ENCODE measurements at regions not wholly inside any gene's neighbourhood (a gene's known extent, or its start where the extent isn't known, plus 50 kb on each side); places are given as distances from the start of the nearest gene placed in this dataset.

DNA sequence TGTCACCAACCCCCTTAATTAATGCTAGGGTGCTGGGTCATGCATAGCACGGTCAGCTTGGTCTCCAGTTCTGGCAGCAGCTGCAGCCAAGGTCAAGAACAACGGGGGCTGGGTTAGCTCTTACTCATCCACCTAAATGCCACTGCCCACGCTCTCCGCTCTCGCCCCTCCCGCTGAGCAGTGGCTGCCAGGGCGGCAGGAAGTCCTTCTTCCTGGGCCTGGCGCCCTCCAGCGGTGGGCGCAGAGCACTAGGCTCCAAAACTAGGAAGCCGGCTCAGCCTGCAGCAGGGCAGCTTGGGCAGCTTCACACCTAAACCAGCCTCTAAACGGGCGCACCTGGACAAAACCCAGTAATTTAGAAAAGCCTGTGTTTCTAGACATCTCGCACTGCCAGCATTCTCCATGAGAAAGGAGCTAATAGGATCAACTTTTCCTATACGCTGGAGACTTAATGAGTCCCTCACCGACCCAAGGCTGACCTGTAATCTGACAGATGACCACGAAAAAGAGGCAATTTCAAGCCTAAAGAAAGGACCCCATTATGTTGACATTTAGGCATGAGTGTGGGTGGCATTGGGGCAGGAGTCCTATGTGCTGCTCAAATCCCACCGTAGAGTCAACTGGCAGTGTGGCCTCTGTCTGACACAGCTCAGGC, 78.4 kb upstream of the LRRN2 start (continued):
- TF ChIP-seq YY1 (IDR thresholded peaks at IDR 0.05; ENCODE audit: extremely low read depth, insufficient replicate concordance, low read depth, low read length) = peak; percentile 65
- TF ChIP-seq SIN3A (IDR thresholded peaks at IDR 0.05; ENCODE audit: low read depth) = no peak
- TF ChIP-seq FOSL1 (IDR thresholded peaks at IDR 0.05; ENCODE audit: low read depth) = peak; percentile 7; the same call in 1 of the 2 replicates
- TF ChIP-seq SRF (IDR thresholded peaks at IDR 0.05; ENCODE audit: low read depth) = no peak; the same call in 1 of the 2 replicates
- peak; percentile 85 for TF ChIP-seq EGR1 (IDR thresholded peaks at IDR 0.05; ENCODE audit: low read depth)
- TF ChIP-seq ELF1 (IDR thresholded peaks at IDR 0.05; ENCODE audit: borderline replicate concordance, low read depth) = peak; percentile 42
- TF ChIP-seq ZNF274 (IDR thresholded peaks at IDR 0.05; ENCODE audit: low read depth, low read length) = no peak
- TF ChIP-seq, protein P1, sequence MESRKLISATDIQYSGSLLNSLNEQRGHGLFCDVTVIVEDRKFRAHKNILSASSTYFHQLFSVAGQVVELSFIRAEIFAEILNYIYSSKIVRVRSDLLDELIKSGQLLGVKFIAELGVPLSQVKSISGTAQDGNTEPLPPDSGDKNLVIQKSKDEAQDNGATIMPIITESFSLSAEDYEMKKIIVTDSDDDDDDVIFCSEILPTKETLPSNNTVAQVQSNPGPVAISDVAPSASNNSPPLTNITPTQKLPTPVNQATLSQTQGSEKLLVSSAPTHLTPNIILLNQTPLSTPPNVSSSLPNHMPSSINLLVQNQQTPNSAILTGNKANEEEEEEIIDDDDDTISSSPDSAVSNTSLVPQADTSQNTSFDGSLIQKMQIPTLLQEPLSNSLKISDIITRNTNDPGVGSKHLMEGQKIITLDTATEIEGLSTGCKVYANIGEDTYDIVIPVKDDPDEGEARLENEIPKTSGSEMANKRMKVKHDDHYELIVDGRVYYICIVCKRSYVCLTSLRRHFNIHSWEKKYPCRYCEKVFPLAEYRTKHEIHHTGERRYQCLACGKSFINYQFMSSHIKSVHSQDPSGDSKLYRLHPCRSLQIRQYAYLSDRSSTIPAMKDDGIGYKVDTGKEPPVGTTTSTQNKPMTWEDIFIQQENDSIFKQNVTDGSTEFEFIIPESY (IDR thresholded peaks at IDR 0.05; ENCODE audit: extremely low read depth, insufficient replicate concordance, low read length) = no peak
- peak; percentile 88 for TF ChIP-seq RAD21 (IDR thresholded peaks at IDR 0.05; ENCODE audit: low read depth)
- TF ChIP-seq, protein P2, sequence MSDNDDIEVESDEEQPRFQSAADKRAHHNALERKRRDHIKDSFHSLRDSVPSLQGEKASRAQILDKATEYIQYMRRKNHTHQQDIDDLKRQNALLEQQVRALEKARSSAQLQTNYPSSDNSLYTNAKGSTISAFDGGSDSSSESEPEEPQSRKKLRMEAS (IDR thresholded peaks at IDR 0.05) = peak; percentile 26; the same call in 1 of the 2 replicates

DNA sequence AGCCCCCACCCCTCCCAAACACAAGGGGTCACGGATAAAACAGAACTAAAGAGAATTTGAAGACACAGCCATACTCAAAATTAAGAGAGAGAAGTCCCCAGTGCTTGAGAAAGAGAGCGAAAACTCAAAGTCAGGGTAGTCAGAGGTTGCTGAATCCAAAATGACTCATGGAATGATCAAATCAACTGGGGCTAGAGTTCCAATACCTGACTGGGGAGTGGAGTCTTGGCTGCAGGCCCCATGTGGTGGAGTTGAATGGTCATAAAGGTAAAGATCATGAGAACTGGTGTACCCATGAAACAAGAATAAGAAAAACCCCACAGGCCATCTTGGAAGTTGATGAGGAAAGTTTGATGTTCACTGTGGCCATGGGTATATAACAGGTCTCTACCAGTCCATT, 84.5 kb upstream of the LRRN2 start:
- H3K79me2 ChIP-seq (ENCODE audit: insufficient read depth, low read length) = no peaks in the 10 kb centered on the region
- H3K4me3 ChIP-seq (replicated peaks in 1 of 2; ENCODE audit: low read depth in 1 of 2, low read length in 2 of 2) = no peak overlapping the region
- ChIA-PET CTCF (no interaction called here), RAD21 (ENCODE audit: low non-redundant PET in 1 of 2, low total read pairs in 2 of 2, uncharacterized antibody in 2 of 2, unreplicated experiment in 2 of 2) (no interaction called here), POLR2A (no interaction called here)
- H3K27me3 ChIP-seq (ENCODE audit: insufficient read depth, low read length) = peaks cover 27% of the 10 kb centered on the region
- H3K9me2 ChIP-seq (ENCODE audit: insufficient read depth) = no peaks in the 10 kb centered on the region
- DNase-seq (ENCODE audit: low read depth, low spot score) (no peak), ATAC-seq (no peak)
- no peak overlapping the region for H3K27ac ChIP-seq (ENCODE audit: low read depth, low read length)
- H3K4me1 ChIP-seq (ENCODE audit: control insufficient read depth in 1 of 2, insufficient read depth in 2 of 2, low read length in 2 of 2) = no peaks in the 10 kb centered on the region
- no peak overlapping the region for H3K9ac ChIP-seq (ENCODE audit: low read length)
- BruUV-seq (replicated peaks) = no TSS peak
- TF ChIP-seq SIN3A (IDR thresholded peaks at IDR 0.05; ENCODE audit: low read depth) (no peak), POLR2AphosphoS5 (IDR thresholded peaks at IDR 0.05; ENCODE audit: low read depth, low read length) (no peak), TCF7L2 (IDR thresholded peaks at IDR 0.05; ENCODE audit: borderline replicate concordance, extremely low read depth, insufficient read depth, insufficient read length) (no peak), CBX3 (IDR thresholded peaks at IDR 0.05; ENCODE audit: low read depth) (no peak), SP1 (IDR thresholded peaks at IDR 0.05; ENCODE audit: low read depth) (no peak), YY1 (IDR thresholded peaks at IDR 0.05; ENCODE audit: extremely low read depth, insufficient replicate concordance, low read depth, low read length) (no peak), FOSL1 (IDR thresholded peaks at IDR 0.05; ENCODE audit: low read depth) (no peak)
- TF ChIP-seq, protein P3, sequence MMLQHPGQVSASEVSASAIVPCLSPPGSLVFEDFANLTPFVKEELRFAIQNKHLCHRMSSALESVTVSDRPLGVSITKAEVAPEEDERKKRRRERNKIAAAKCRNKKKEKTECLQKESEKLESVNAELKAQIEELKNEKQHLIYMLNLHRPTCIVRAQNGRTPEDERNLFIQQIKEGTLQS (IDR thresholded peaks at IDR 0.05) = no peak
- TF ChIP-seq, protein P2 (IDR thresholded peaks at IDR 0.05) = no peak
- TF ChIP-seq, protein P1 (IDR thresholded peaks at IDR 0.05; ENCODE audit: extremely low read depth, insufficient replicate concordance, low read length) = no peak
- TF ChIP-seq, protein P4, sequence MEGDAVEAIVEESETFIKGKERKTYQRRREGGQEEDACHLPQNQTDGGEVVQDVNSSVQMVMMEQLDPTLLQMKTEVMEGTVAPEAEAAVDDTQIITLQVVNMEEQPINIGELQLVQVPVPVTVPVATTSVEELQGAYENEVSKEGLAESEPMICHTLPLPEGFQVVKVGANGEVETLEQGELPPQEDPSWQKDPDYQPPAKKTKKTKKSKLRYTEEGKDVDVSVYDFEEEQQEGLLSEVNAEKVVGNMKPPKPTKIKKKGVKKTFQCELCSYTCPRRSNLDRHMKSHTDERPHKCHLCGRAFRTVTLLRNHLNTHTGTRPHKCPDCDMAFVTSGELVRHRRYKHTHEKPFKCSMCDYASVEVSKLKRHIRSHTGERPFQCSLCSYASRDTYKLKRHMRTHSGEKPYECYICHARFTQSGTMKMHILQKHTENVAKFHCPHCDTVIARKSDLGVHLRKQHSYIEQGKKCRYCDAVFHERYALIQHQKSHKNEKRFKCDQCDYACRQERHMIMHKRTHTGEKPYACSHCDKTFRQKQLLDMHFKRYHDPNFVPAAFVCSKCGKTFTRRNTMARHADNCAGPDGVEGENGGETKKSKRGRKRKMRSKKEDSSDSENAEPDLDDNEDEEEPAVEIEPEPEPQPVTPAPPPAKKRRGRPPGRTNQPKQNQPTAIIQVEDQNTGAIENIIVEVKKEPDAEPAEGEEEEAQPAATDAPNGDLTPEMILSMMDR (IDR thresholded peaks at IDR 0.05 in 2 of 3, conservative IDR thresholded peaks at IDR 0.05 in 1 of 3; ENCODE audit: borderline replicate concordance in 1 of 3, insufficient read depth in 1 of 3, low read depth in 2 of 3, low read length in 2 of 3) = no peak
- no peak overlapping the region for H3K4me2 ChIP-seq (ENCODE audit: low read length)
- intact Hi-C loops (cut with micrococcal nuclease) = no loop called here
- H3K36me3 ChIP-seq (ENCODE audit: control insufficient read depth in 1 of 2, insufficient read depth in 2 of 2, low read length in 2 of 2) = no peaks in the 10 kb centered on the region
- no peaks in the 10 kb centered on the region for H3K9me3 ChIP-seq (ENCODE audit: control insufficient read depth in 1 of 2, insufficient read depth in 1 of 2, low read depth in 1 of 2, low read length in 2 of 2)
- H2AFZ ChIP-seq (ENCODE audit: low read depth, low read length, poor library complexity, severe bottlenecking) = no peak overlapping the region
- no peaks in the 10 kb centered on the region for H4K20me1 ChIP-seq (ENCODE audit: insufficient read depth)
